IMR-90 (cell line): ENCODE measurements at regions not wholly inside any gene's neighbourhood (a gene's known extent, or its start where the extent isn't known, plus 50 kb on each side); places are given as distances from the start of the nearest gene placed in this dataset.

Experiments
- CEBPB ChIP-seq: IDR thresholded peaks from 2 replicates; pipeline ENCODE4 v1.6.1; 2012; ENCODE audit warnings: low read depth, low read length, improper control_type of control experiment
- CHD1 ChIP-seq: IDR thresholded peaks from 2 replicates; pipeline ENCODE4 v1.6.1; 2012; ENCODE audit warnings: low read depth, low read length, improper control_type of control experiment
- FOS ChIP-seq: fragments of 150-350 bp; IDR thresholded peaks from 2 replicates; pipeline ENCODE4 v1.6.1; 2016; ENCODE audit warnings: low read depth, low read length
- MAFK ChIP-seq: IDR thresholded peaks from 2 replicates; pipeline ENCODE4 v1.6.1; 2012; ENCODE audit warnings: low read depth, low read length, improper control_type of control experiment
- POLR2A ChIP-seq: IDR thresholded peaks from 2 replicates; pipeline ENCODE4 v1.6.1; 2012; ENCODE audit warnings: mild to moderate bottlenecking, low read depth, low read length
- RAD21 ChIP-seq: IDR thresholded peaks from 2 replicates; pipeline ENCODE4 v1.6.1; 2012; ENCODE audit warnings: low read length, improper control_type of control experiment
- RCOR1 ChIP-seq: IDR thresholded peaks from 2 replicates; pipeline ENCODE4 v1.6.1; 2012; ENCODE audit warnings: mild to moderate bottlenecking, low read length, improper control_type of control experiment; ENCODE audit not compliant: insufficient replicate concordance
- RFX5 ChIP-seq: IDR thresholded peaks from 2 replicates; pipeline ENCODE4 v1.8.0; 2012; ENCODE audit warnings: low read depth, mild to moderate bottlenecking, low read length, moderate library complexity
- SMC3 ChIP-seq: fragments of 150-350 bp; IDR thresholded peaks from 2 replicates; pipeline ENCODE4 v1.6.1; 2016; ENCODE audit warnings: low read depth, mild to moderate bottlenecking, antibody characterized with exemption, low read length, moderate library complexity
- TF ChIP-seq, protein P1 (sequence below): conservative IDR thresholded peaks from 2 replicates; pipeline ENCODE4 v1.5.1; 2012; ENCODE audit warnings: mild to moderate bottlenecking, low read depth, low read length, improper control_type of control experiment

DNA sequence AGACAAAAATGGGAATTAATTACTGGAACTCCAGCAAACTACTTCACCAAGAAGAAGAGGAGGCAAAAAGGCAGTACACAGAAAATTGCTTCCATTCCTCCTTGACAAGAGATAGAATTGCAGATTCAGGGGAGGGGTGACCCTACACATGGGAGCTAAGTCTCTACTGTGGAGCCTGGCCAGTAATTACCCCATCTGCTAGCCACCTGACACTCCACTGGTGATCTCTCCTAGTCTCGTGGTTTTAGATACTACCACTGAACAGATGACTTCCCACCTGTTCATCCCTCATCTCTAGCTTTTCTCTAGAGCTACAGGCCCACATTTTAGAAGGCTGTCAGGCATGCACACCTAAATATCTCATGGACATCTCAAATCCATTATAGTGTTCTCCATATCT, 224.3 kb upstream of the NR2F2 start:
- TF ChIP-seq, protein P1, sequence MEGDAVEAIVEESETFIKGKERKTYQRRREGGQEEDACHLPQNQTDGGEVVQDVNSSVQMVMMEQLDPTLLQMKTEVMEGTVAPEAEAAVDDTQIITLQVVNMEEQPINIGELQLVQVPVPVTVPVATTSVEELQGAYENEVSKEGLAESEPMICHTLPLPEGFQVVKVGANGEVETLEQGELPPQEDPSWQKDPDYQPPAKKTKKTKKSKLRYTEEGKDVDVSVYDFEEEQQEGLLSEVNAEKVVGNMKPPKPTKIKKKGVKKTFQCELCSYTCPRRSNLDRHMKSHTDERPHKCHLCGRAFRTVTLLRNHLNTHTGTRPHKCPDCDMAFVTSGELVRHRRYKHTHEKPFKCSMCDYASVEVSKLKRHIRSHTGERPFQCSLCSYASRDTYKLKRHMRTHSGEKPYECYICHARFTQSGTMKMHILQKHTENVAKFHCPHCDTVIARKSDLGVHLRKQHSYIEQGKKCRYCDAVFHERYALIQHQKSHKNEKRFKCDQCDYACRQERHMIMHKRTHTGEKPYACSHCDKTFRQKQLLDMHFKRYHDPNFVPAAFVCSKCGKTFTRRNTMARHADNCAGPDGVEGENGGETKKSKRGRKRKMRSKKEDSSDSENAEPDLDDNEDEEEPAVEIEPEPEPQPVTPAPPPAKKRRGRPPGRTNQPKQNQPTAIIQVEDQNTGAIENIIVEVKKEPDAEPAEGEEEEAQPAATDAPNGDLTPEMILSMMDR, result no peak
- TF ChIP-seq RCOR1 (no peak), FOS (no peak), POLR2A (no peak), CHD1 (no peak), SMC3 (no peak), RAD21 (no peak), CEBPB (no peak), RFX5 (no peak), MAFK (no peak)
